ENCODE measurements at regions not wholly inside any gene's neighbourhood (a gene's known extent, or its start where the extent isn't known, plus 50 kb on each side); places are given as distances from the start of the nearest gene placed in this dataset.

DNA sequence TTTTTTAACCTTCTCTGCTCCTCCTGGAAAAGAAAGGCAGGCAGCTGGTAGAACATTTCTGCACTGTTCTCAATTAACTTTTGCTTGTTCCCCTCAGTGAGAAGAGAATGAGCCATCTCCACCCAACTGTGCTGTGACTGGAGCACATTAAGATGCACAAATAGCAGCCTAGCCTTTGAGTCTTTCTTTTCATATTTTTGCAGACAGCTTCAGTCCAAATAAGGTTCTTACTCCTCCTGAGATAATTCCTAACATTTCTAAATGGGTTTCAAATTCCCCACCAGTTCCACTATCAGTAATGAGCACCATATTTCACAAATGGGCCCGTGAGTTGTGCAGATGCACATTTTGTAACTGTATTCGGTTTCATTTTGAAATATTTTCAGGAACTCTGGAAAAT is 118.6 kb downstream of the SPCS3 start (continued):
- TF ChIP-seq, protein P1, sequence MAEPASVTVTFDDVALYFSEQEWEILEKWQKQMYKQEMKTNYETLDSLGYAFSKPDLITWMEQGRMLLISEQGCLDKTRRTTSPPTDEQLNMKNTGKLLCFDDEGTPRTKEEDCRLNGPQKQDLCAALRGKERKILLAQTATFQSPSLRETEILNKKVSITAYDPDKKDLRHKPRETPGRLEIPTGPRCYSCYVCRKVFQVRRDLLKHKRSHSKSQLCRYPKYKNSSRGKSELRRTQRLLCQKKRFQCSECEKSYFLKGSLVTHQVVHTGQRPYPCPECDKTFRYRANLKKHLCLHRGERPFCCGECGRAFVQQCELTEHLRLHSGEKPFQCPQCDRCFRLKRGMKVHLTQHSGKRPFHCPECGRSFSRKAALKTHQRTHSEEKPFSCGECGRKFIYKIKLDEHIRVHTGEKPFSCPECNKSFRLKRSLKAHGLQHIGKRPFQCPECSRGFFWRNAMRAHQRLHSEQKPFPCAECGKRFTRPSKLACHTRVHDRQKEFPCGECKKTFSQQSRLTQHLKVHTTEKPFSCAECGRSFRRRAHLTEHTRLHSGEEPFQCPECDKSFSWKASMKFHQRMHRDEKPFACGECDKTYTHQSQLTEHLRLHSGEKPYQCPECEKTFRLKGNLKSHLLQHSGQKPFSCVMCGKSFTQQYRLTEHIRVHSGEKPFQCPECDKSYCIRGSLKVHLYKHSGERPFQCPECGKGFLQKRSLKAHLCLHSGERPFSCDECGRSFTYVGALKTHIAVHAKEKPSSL (CRISPR knock-in tag; conservative IDR thresholded peaks at IDR 0.05), result no peak
- TF ChIP-seq NR3C1 (CRISPR knock-in tag; conservative IDR thresholded peaks at IDR 0.05; ENCODE audit: low read depth) (no peak), IRF2 (CRISPR knock-in tag; IDR thresholded peaks at IDR 0.05; ENCODE audit: borderline replicate concordance, low read depth) (no peak), NFE2L1 (CRISPR knock-in tag; IDR thresholded peaks at IDR 0.05) (no peak), CREM (CRISPR knock-in tag; IDR thresholded peaks at IDR 0.05) (no peak)
- TF ChIP-seq, protein P2, sequence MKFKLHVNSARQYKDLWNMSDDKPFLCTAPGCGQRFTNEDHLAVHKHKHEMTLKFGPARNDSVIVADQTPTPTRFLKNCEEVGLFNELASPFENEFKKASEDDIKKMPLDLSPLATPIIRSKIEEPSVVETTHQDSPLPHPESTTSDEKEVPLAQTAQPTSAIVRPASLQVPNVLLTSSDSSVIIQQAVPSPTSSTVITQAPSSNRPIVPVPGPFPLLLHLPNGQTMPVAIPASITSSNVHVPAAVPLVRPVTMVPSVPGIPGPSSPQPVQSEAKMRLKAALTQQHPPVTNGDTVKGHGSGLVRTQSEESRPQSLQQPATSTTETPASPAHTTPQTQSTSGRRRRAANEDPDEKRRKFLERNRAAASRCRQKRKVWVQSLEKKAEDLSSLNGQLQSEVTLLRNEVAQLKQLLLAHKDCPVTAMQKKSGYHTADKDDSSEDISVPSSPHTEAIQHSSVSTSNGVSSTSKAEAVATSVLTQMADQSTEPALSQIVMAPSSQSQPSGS (CRISPR knock-in tag; IDR thresholded peaks at IDR 0.05; ENCODE audit: borderline replicate concordance, low read depth), result no peak

DNA sequence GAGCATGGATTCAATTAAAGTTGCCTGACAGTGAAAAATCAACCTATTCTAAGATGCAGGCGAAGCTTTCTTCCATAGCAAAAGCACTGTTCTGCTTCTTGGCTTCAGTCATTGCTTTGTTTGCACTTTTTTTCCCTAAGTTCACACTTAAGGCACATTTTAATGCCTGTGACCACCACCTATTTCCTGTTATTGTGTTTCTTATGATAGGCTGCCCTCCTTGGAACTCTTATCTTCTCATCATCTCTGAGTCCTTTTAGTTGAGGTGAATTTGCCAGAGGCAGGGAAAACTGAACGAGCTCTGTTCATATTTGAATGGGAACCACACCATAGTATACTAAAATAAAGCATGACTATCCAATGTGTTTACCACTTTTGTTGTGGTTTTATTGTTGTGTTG is 119.8 kb downstream of the SPCS3 start:
- H3K27ac Mint-ChIP-seq, result no peak overlapping the region
- POLR2A ChIA-PET, result no interaction called here
- H3K36me3 Mint-ChIP-seq, result no peaks in the 10 kb centered on the region
- CTCF ChIA-PET, result no interaction called here
- H3K27me3 Mint-ChIP-seq (ENCODE audit: low read depth), result no peaks in the 10 kb centered on the region
- H3K4me1 Mint-ChIP-seq, result no peaks in the 10 kb centered on the region
- DNase-seq (ENCODE audit: low spot score) (no peak), ATAC-seq (no peak)
- H3K9me3 Mint-ChIP-seq, result no peaks in the 10 kb centered on the region
- no peak overlapping the region for H3K4me3 Mint-ChIP-seq
- no peak for TF ChIP-seq NFYB (CRISPR knock-in tag; conservative IDR thresholded peaks at IDR 0.05; ENCODE audit: low read depth)
- TF ChIP-seq, protein P3, sequence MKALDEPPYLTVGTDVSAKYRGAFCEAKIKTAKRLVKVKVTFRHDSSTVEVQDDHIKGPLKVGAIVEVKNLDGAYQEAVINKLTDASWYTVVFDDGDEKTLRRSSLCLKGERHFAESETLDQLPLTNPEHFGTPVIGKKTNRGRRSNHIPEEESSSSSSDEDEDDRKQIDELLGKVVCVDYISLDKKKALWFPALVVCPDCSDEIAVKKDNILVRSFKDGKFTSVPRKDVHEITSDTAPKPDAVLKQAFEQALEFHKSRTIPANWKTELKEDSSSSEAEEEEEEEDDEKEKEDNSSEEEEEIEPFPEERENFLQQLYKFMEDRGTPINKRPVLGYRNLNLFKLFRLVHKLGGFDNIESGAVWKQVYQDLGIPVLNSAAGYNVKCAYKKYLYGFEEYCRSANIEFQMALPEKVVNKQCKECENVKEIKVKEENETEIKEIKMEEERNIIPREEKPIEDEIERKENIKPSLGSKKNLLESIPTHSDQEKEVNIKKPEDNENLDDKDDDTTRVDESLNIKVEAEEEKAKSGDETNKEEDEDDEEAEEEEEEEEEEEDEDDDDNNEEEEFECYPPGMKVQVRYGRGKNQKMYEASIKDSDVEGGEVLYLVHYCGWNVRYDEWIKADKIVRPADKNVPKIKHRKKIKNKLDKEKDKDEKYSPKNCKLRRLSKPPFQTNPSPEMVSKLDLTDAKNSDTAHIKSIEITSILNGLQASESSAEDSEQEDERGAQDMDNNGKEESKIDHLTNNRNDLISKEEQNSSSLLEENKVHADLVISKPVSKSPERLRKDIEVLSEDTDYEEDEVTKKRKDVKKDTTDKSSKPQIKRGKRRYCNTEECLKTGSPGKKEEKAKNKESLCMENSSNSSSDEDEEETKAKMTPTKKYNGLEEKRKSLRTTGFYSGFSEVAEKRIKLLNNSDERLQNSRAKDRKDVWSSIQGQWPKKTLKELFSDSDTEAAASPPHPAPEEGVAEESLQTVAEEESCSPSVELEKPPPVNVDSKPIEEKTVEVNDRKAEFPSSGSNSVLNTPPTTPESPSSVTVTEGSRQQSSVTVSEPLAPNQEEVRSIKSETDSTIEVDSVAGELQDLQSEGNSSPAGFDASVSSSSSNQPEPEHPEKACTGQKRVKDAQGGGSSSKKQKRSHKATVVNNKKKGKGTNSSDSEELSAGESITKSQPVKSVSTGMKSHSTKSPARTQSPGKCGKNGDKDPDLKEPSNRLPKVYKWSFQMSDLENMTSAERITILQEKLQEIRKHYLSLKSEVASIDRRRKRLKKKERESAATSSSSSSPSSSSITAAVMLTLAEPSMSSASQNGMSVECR (CRISPR knock-in tag; IDR thresholded peaks at IDR 0.05; ENCODE audit: borderline replicate concordance), result no peak
- TF ChIP-seq, protein P4, sequence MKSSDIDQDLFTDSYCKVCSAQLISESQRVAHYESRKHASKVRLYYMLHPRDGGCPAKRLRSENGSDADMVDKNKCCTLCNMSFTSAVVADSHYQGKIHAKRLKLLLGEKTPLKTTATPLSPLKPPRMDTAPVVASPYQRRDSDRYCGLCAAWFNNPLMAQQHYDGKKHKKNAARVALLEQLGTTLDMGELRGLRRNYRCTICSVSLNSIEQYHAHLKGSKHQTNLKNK (CRISPR knock-in tag; IDR thresholded peaks at IDR 0.05), result no peak
- TF ChIP-seq RORB (CRISPR knock-in tag; IDR thresholded peaks at IDR 0.05), result no peak
- TF ChIP-seq, protein P5, sequence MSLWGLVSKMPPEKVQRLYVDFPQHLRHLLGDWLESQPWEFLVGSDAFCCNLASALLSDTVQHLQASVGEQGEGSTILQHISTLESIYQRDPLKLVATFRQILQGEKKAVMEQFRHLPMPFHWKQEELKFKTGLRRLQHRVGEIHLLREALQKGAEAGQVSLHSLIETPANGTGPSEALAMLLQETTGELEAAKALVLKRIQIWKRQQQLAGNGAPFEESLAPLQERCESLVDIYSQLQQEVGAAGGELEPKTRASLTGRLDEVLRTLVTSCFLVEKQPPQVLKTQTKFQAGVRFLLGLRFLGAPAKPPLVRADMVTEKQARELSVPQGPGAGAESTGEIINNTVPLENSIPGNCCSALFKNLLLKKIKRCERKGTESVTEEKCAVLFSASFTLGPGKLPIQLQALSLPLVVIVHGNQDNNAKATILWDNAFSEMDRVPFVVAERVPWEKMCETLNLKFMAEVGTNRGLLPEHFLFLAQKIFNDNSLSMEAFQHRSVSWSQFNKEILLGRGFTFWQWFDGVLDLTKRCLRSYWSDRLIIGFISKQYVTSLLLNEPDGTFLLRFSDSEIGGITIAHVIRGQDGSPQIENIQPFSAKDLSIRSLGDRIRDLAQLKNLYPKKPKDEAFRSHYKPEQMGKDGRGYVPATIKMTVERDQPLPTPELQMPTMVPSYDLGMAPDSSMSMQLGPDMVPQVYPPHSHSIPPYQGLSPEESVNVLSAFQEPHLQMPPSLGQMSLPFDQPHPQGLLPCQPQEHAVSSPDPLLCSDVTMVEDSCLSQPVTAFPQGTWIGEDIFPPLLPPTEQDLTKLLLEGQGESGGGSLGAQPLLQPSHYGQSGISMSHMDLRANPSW (CRISPR knock-in tag; conservative IDR thresholded peaks at IDR 0.05; ENCODE audit: low read depth), result no peak
- TF ChIP-seq, protein P6, sequence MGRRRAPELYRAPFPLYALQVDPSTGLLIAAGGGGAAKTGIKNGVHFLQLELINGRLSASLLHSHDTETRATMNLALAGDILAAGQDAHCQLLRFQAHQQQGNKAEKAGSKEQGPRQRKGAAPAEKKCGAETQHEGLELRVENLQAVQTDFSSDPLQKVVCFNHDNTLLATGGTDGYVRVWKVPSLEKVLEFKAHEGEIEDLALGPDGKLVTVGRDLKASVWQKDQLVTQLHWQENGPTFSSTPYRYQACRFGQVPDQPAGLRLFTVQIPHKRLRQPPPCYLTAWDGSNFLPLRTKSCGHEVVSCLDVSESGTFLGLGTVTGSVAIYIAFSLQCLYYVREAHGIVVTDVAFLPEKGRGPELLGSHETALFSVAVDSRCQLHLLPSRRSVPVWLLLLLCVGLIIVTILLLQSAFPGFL (CRISPR knock-in tag; IDR thresholded peaks at IDR 0.05; ENCODE audit: borderline replicate concordance), result no peak
- TF ChIP-seq NFATC4 (CRISPR knock-in tag; IDR thresholded peaks at IDR 0.05), result no peak
- no peak for TF ChIP-seq CREM (CRISPR knock-in tag; IDR thresholded peaks at IDR 0.05)
- no peak for TF ChIP-seq ZNF121 (CRISPR knock-in tag; IDR thresholded peaks at IDR 0.05)
- no peak for TF ChIP-seq IRF2 (CRISPR knock-in tag; IDR thresholded peaks at IDR 0.05; ENCODE audit: borderline replicate concordance, low read depth)
- no peak for TF ChIP-seq ZNF232 (CRISPR knock-in tag; IDR thresholded peaks at IDR 0.05)
- TF ChIP-seq, protein P2 (CRISPR knock-in tag; IDR thresholded peaks at IDR 0.05; ENCODE audit: borderline replicate concordance, low read depth), result no peak
- no peak for TF ChIP-seq ZNF317 (CRISPR knock-in tag; IDR thresholded peaks at IDR 0.05; ENCODE audit: borderline replicate concordance, low read depth)
- TF ChIP-seq ZNF138 (CRISPR knock-in tag; conservative IDR thresholded peaks at IDR 0.05), result no peak
- TF ChIP-seq, protein P1 (CRISPR knock-in tag; conservative IDR thresholded peaks at IDR 0.05), result no peak
